ENCODE measurements at regions not wholly inside any gene's neighbourhood (a gene's known extent, or its start where the extent isn't known, plus 50 kb on each side); places are given as distances from the start of the nearest gene placed in this dataset.

- Histone ChIP-seq H3K27ac (ENCODE audit: insufficient read depth in 1 of 2, low read depth in 1 of 2, low read length in 2 of 2, poor library complexity in 1 of 2, severe bottlenecking in 2 of 2) (no peak overlapping the region), H3K9me3 (ENCODE audit: control extremely low read depth in 1 of 5, control insufficient read depth in 4 of 5, insufficient read depth in 2 of 5, low read depth in 1 of 5, low read length in 4 of 5) (no peaks in the 10 kb centered on the region), H3K4me1 (ENCODE audit: control extremely low read depth in 1 of 4, control insufficient read depth in 4 of 4, insufficient read depth in 4 of 4, low read length in 3 of 4) (peaks cover 0 to 2% (median 0%) of the 10 kb centered on the region in 4 experiments), H3K36me3 (ENCODE audit: control insufficient read depth in 4 of 4, insufficient read depth in 4 of 4, low read length in 3 of 4) (no peaks in the 10 kb centered on the region), H3K4me3 (ENCODE audit: control insufficient read depth in 1 of 7, extremely low read depth in 1 of 7, insufficient read depth in 4 of 7, low read depth in 2 of 7, low read length in 6 of 7) (no peak overlapping the region), H3K27me3 (replicated peaks in 2 of 5; ENCODE audit: control insufficient read depth in 4 of 5, insufficient read depth in 5 of 5, low read length in 4 of 5) (peaks cover 0 to 12% (median 4%) of the 10 kb centered on the region in 5 experiments)
- POLR2A ChIA-PET = no interaction called here
- WGBS (ENCODE audit: insufficient coverage) = 100% methylated on average over 2 of the region's 4 CpGs
- DNase-seq = no peak
- CTCF ChIA-PET = no interaction called here
Measured at GRCh38 chr9:134971696-134972095, 54.0 kb upstream of the FCN1 start.

DNA sequence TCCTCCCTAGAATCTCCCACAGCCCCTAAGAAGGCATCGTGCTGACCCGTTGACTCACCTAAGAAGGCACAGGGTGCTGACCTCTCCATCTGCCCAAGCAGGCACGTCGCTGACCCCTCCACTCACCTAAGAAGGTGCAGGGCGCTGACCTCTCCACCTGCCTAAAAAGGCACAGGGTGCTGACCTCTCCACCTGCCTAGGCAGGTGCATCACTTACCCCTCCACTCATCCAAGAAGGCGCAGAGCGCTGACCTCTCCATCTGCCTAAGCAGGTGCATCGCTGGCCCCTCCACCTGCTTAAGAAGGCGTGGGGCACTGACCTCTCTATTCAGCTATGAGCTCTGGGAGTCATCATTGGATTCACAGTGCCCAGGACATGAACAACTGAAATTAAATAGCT is 54.4 kb upstream of the FCN1 start:
- Histone ChIP-seq H3K27ac (ENCODE audit: insufficient read depth in 1 of 2, low read depth in 1 of 2, low read length in 2 of 2, poor library complexity in 1 of 2, severe bottlenecking in 2 of 2) (no peak overlapping the region), H3K9me3 (ENCODE audit: control extremely low read depth in 1 of 5, control insufficient read depth in 4 of 5, insufficient read depth in 2 of 5, low read depth in 1 of 5, low read length in 4 of 5) (no peaks in the 10 kb centered on the region), H3K36me3 (ENCODE audit: control insufficient read depth in 4 of 4, insufficient read depth in 4 of 4, low read length in 3 of 4) (no peaks in the 10 kb centered on the region), H3K27me3 (replicated peaks in 2 of 5; ENCODE audit: control insufficient read depth in 4 of 5, insufficient read depth in 5 of 5, low read length in 4 of 5) (peaks cover 0 to 9% (median 4%) of the 10 kb centered on the region in 5 experiments), H3K4me3 (ENCODE audit: control insufficient read depth in 1 of 7, extremely low read depth in 1 of 7, insufficient read depth in 4 of 7, low read depth in 2 of 7, low read length in 6 of 7) (no peak overlapping the region), H3K4me1 (ENCODE audit: control extremely low read depth in 1 of 4, control insufficient read depth in 4 of 4, insufficient read depth in 4 of 4, low read length in 3 of 4) (peaks cover 0 to 2% (median 0%) of the 10 kb centered on the region in 4 experiments)
- CTCF ChIA-PET = no interaction called here
- no peak for DNase-seq
- WGBS (ENCODE audit: insufficient coverage) = 96% methylated on average over 9 of the region's 9 CpGs
- POLR2A ChIA-PET = no interaction called here

GRCh38 chr9:134975253-134975652 is 57.5 kb upstream of the FCN1 start:
- peaks cover 0 to 2% (median 0%) of the 10 kb centered on the region in 4 experiments for H3K4me1 ChIP-seq (ENCODE audit: control extremely low read depth in 1 of 4, control insufficient read depth in 4 of 4, insufficient read depth in 4 of 4, low read length in 3 of 4)
- H3K27me3 ChIP-seq (replicated peaks in 2 of 5; ENCODE audit: control insufficient read depth in 4 of 5, insufficient read depth in 5 of 5, low read length in 4 of 5) = peaks cover 0 to 4% (median 3%) of the 10 kb centered on the region in 5 experiments
- ChIA-PET CTCF (no interaction called here), POLR2A (no interaction called here)
- no peak overlapping the region for H3K27ac ChIP-seq (ENCODE audit: insufficient read depth in 1 of 2, low read depth in 1 of 2, low read length in 2 of 2, poor library complexity in 1 of 2, severe bottlenecking in 2 of 2)
- H3K4me3 ChIP-seq (ENCODE audit: control insufficient read depth in 1 of 7, extremely low read depth in 1 of 7, insufficient read depth in 4 of 7, low read depth in 2 of 7, low read length in 6 of 7) = no peak overlapping the region
- DNase-seq = no peak
- no peaks in the 10 kb centered on the region for H3K36me3 ChIP-seq (ENCODE audit: control insufficient read depth in 4 of 4, insufficient read depth in 4 of 4, low read length in 3 of 4)
- no peaks in the 10 kb centered on the region for H3K9me3 ChIP-seq (ENCODE audit: control extremely low read depth in 1 of 5, control insufficient read depth in 4 of 5, insufficient read depth in 2 of 5, low read depth in 1 of 5, low read length in 4 of 5)
- WGBS (ENCODE audit: insufficient coverage) = no CpG with 5 or more reads among the region's 1 CpG

GRCh38 chr9:134976403-134976802 is 58.7 kb upstream of the FCN1 start:
- DNase-seq = no peak
- POLR2A ChIA-PET = no interaction called here
- WGBS (ENCODE audit: insufficient coverage) = no CpG with 5 or more reads among the region's 1 CpG

DNA sequence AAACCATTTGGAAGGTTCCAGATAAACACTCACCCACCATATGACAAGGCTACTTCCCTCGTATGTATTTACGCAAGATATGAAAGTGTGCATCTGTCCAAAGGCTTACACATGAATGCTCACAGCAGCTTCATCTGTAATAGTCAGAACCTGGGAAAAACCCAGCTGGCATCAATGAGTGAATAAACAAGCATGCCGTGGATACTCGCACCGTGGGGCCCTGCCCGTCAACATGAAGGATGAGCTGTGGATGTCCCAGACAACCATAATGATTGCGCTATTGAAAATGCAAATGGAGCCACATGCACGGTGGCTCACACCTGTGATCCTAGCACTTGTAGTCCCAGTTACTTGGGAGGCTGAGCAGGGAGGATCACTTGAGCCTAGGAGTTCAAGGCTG is 60.6 kb upstream of the FCN1 start:
- ChIA-PET POLR2A (no interaction called here), CTCF (no interaction called here)
- no peaks in the 10 kb centered on the region for H3K36me3 ChIP-seq (ENCODE audit: control insufficient read depth in 4 of 4, insufficient read depth in 4 of 4, low read length in 3 of 4)
- peaks cover 0 to 2% (median 0%) of the 10 kb centered on the region in 4 experiments for H3K4me1 ChIP-seq (ENCODE audit: control extremely low read depth in 1 of 4, control insufficient read depth in 4 of 4, insufficient read depth in 4 of 4, low read length in 3 of 4)
- DNase-seq = no peak
- no peaks in the 10 kb centered on the region for H3K9me3 ChIP-seq (ENCODE audit: control extremely low read depth in 1 of 5, control insufficient read depth in 4 of 5, insufficient read depth in 2 of 5, low read depth in 1 of 5, low read length in 4 of 5)
- peaks cover 0 to 2% (median 0%) of the 10 kb centered on the region in 5 experiments for H3K27me3 ChIP-seq (replicated peaks in 2 of 5; ENCODE audit: control insufficient read depth in 4 of 5, insufficient read depth in 5 of 5, low read length in 4 of 5)
- no peak overlapping the region for H3K4me3 ChIP-seq (ENCODE audit: control insufficient read depth in 1 of 7, extremely low read depth in 1 of 7, insufficient read depth in 4 of 7, low read depth in 2 of 7, low read length in 6 of 7)
- no peak overlapping the region for H3K27ac ChIP-seq (ENCODE audit: insufficient read depth in 1 of 2, low read depth in 1 of 2, low read length in 2 of 2, poor library complexity in 1 of 2, severe bottlenecking in 2 of 2)
- 98% methylated on average over 8 of the region's 8 CpGs for WGBS (ENCODE audit: insufficient coverage)

More at GRCh38 chr9:134976403-134976802, 58.7 kb upstream of the FCN1 start:
- no peak overlapping the region for H3K27ac ChIP-seq (ENCODE audit: insufficient read depth in 1 of 2, low read depth in 1 of 2, low read length in 2 of 2, poor library complexity in 1 of 2, severe bottlenecking in 2 of 2)
- CTCF ChIA-PET = no interaction called here
- peaks cover 0 to 4% (median 3%) of the 10 kb centered on the region in 5 experiments for H3K27me3 ChIP-seq (replicated peaks in 2 of 5; ENCODE audit: control insufficient read depth in 4 of 5, insufficient read depth in 5 of 5, low read length in 4 of 5)
- H3K36me3 ChIP-seq (ENCODE audit: control insufficient read depth in 4 of 4, insufficient read depth in 4 of 4, low read length in 3 of 4) = no peaks in the 10 kb centered on the region
- no peak overlapping the region for H3K4me3 ChIP-seq (ENCODE audit: control insufficient read depth in 1 of 7, extremely low read depth in 1 of 7, insufficient read depth in 4 of 7, low read depth in 2 of 7, low read length in 6 of 7)
- peaks cover 0 to 2% (median 0%) of the 10 kb centered on the region in 4 experiments for H3K4me1 ChIP-seq (ENCODE audit: control extremely low read depth in 1 of 4, control insufficient read depth in 4 of 4, insufficient read depth in 4 of 4, low read length in 3 of 4)
- H3K9me3 ChIP-seq (ENCODE audit: control extremely low read depth in 1 of 5, control insufficient read depth in 4 of 5, insufficient read depth in 2 of 5, low read depth in 1 of 5, low read length in 4 of 5) = no peaks in the 10 kb centered on the region

DNA sequence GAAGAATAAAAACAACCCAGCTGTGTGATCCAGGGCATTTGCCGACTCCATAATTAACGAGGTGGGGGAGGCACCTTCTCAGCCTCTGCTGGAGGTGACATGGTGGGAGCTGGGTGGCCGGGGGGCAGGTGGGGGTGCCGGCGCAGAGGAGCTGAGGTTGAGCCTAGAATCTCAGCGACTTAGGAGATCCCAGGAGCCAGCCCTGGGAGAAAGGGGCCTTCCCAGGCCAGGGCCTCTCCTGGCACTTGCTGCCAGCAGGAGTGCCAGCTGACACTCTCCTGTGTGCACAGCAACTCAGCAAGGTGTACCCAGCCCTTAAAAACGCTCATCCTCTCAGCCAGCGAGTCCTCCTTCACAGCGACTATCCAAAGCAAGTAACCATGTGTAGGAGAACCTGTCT is 62.8 kb upstream of the FCN1 start:
- WGBS (ENCODE audit: insufficient coverage) = 99% methylated on average over 9 of the region's 9 CpGs
- CTCF ChIA-PET = no interaction called here
- H3K4me1 ChIP-seq (ENCODE audit: control extremely low read depth in 1 of 4, control insufficient read depth in 4 of 4, insufficient read depth in 4 of 4, low read length in 3 of 4) = peaks cover 0 to 2% (median 0%) of the 10 kb centered on the region in 4 experiments
- DNase-seq = no peak
- H3K36me3 ChIP-seq (ENCODE audit: control insufficient read depth in 4 of 4, insufficient read depth in 4 of 4, low read length in 3 of 4) = no peaks in the 10 kb centered on the region
- no peak overlapping the region for H3K4me3 ChIP-seq (ENCODE audit: control insufficient read depth in 1 of 7, extremely low read depth in 1 of 7, insufficient read depth in 4 of 7, low read depth in 2 of 7, low read length in 6 of 7)
- H3K27me3 ChIP-seq (replicated peaks in 2 of 5; ENCODE audit: control insufficient read depth in 4 of 5, insufficient read depth in 5 of 5, low read length in 4 of 5) = peaks cover 0 to 2% (median 0%) of the 10 kb centered on the region in 5 experiments
- H3K27ac ChIP-seq (ENCODE audit: insufficient read depth in 1 of 2, low read depth in 1 of 2, low read length in 2 of 2, poor library complexity in 1 of 2, severe bottlenecking in 2 of 2) = no peak overlapping the region
- POLR2A ChIA-PET = interaction anchor here (0.5 kb wide), 1 partner anchor 21 kb away, joined by 3 read pairs; no protein-coding TSS in a partner anchor
- no peaks in the 10 kb centered on the region for H3K9me3 ChIP-seq (ENCODE audit: control extremely low read depth in 1 of 5, control insufficient read depth in 4 of 5, insufficient read depth in 2 of 5, low read depth in 1 of 5, low read length in 4 of 5)

- Histone ChIP-seq H3K36me3 (ENCODE audit: control insufficient read depth in 4 of 4, insufficient read depth in 4 of 4, low read length in 3 of 4) (no peaks in the 10 kb centered on the region), H3K27me3 (replicated peaks in 2 of 5; ENCODE audit: control insufficient read depth in 4 of 5, insufficient read depth in 5 of 5, low read length in 4 of 5) (peaks cover 0 to 2% (median 0%) of the 10 kb centered on the region in 5 experiments), H3K9me3 (ENCODE audit: control extremely low read depth in 1 of 5, control insufficient read depth in 4 of 5, insufficient read depth in 2 of 5, low read depth in 1 of 5, low read length in 4 of 5) (peaks cover 0 to 2% (median 0%) of the 10 kb centered on the region in 5 experiments), H3K4me3 (ENCODE audit: control insufficient read depth in 1 of 7, extremely low read depth in 1 of 7, insufficient read depth in 4 of 7, low read depth in 2 of 7, low read length in 6 of 7) (no peak overlapping the region), H3K4me1 (ENCODE audit: control extremely low read depth in 1 of 4, control insufficient read depth in 4 of 4, insufficient read depth in 4 of 4, low read length in 3 of 4) (peaks cover 0 to 2% (median 0%) of the 10 kb centered on the region in 4 experiments), H3K27ac (ENCODE audit: insufficient read depth in 1 of 2, low read depth in 1 of 2, low read length in 2 of 2, poor library complexity in 1 of 2, severe bottlenecking in 2 of 2) (no peak overlapping the region)
- ChIA-PET CTCF (no interaction called here), POLR2A (interaction anchor here (0.5 kb wide), 1 partner anchor 21 kb away, joined by 3 read pairs; no protein-coding TSS in a partner anchor)
- WGBS (ENCODE audit: insufficient coverage) = 90% methylated on average over 10 of the region's 10 CpGs
- no peak for DNase-seq
Measured at GRCh38 chr9:134980991-134981390, 63.3 kb upstream of the FCN1 start.

All from common myeloid progenitor, CD34-positive (primary cell).